K562 (cell line): ENCODE measurements at regions not wholly inside any gene's neighbourhood (a gene's known extent, or its start where the extent isn't known, plus 50 kb on each side); places are given as distances from the start of the nearest gene placed in this dataset.

Experiments used
- CEBPB ChIP-seq: fragments of 450-650 bp; IDR thresholded peaks from 2 replicates; pipeline ENCODE4 v1.6.1; 2016; ENCODE audit warnings: missing genetic modification characterization, missing compliant biosample characterization
- POLR3A ChIP-seq: IDR thresholded peaks from 2 replicates; pipeline ENCODE4 v1.6.1; 2011; ENCODE audit warnings: borderline replicate concordance, mild to moderate bottlenecking, moderate library complexity; ENCODE audit not compliant: insufficient read length, insufficient read depth; ENCODE audit errors: extremely low read depth
- SIN3A ChIP-seq, 2 experiments: fragments of 150-350 bp in 1 of 2; IDR thresholded peaks; 2 replicates each; pipeline ENCODE4 v1.6.1; 2011 to 2016; ENCODE audit warnings: borderline replicate concordance in 2 of 2, low read depth in 2 of 2, low read length in 2 of 2, mild to moderate bottlenecking in 2 of 2, moderate library complexity in 2 of 2; ENCODE audit not compliant: control insufficient read depth in 1 of 2

GRCh38 chr12:46560874-46561273 lies 188.3 kb upstream of the SLC38A2 start:
- TF ChIP-seq SIN3A (IDR thresholded peaks at IDR 0.05; ENCODE audit: borderline replicate concordance in 2 of 2, control insufficient read depth in 1 of 2, low read depth in 2 of 2, low read length in 2 of 2) (no peak), CEBPB (no peak), POLR3A (no peak)
